ENCODE measurements at regions not wholly inside any gene's neighbourhood (a gene's known extent, or its start where the extent isn't known, plus 50 kb on each side); places are given as distances from the start of the nearest gene placed in this dataset.

DNA sequence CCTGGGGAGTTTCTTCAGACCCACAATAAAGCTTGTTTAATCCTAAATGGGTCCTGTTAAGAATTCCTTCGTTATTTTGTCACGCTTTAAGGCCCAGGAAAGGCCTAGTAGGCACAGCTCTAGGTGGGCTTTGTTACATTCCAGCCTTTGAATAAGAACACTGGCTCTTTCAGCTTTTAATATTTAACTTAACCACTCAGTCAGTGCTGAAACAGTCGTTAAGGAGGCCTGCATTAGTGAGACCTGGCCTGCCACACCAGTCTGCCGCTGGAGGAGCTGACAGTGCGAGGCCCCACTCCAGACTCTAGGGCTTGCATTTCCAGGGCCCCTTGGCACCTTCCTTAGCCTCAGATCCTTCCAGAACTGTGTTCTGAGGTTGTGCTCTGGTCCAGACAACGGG lies 351.4 kb downstream of the GLRX3 start:
- TF ChIP-seq, protein P1, sequence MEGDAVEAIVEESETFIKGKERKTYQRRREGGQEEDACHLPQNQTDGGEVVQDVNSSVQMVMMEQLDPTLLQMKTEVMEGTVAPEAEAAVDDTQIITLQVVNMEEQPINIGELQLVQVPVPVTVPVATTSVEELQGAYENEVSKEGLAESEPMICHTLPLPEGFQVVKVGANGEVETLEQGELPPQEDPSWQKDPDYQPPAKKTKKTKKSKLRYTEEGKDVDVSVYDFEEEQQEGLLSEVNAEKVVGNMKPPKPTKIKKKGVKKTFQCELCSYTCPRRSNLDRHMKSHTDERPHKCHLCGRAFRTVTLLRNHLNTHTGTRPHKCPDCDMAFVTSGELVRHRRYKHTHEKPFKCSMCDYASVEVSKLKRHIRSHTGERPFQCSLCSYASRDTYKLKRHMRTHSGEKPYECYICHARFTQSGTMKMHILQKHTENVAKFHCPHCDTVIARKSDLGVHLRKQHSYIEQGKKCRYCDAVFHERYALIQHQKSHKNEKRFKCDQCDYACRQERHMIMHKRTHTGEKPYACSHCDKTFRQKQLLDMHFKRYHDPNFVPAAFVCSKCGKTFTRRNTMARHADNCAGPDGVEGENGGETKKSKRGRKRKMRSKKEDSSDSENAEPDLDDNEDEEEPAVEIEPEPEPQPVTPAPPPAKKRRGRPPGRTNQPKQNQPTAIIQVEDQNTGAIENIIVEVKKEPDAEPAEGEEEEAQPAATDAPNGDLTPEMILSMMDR (IDR thresholded peaks at IDR 0.05) = no peak
- no peak for TF ChIP-seq POLR2A (IDR thresholded peaks at IDR 0.05)
- H3K36me3 ChIP-seq = no peaks in the 10 kb centered on the region
- H3K4me3 ChIP-seq = no peak overlapping the region
- H3K9me3 ChIP-seq = no peaks in the 10 kb centered on the region
- no peak overlapping the region for H3K27ac ChIP-seq
- no peaks in the 10 kb centered on the region for H3K4me1 ChIP-seq
- no peaks in the 10 kb centered on the region for H3K27me3 ChIP-seq
- intact Hi-C loops (cut with DNase I; ENCODE audit: low total_unique reads) = no loop called here
- no peak for DNase-seq

DNA sequence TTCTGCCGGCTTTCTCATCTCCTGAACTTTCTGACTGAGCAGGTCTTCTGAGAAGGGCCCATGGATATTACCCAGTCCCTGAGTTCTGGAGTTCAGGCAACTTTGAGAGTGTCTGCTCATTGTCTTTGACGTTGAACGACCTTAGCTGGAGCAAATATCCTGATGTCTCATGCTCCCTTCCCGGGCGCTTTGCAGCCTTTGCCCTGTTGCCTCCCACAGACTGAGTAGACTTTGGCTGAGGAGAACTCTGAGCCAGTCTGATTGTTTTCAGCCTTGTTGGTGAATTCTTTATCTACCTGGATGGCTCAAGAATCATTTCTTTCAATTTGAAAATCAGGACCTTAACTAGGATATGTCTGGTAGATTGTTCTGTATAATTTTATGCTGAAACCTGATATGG lies 353.7 kb downstream of the GLRX3 start:
- Histone ChIP-seq H3K36me3 (no peaks in the 10 kb centered on the region), H3K4me1 (no peaks in the 10 kb centered on the region), H3K27ac (no peak overlapping the region), H3K9me3 (no peaks in the 10 kb centered on the region), H3K4me3 (no peak overlapping the region), H3K27me3 (no peaks in the 10 kb centered on the region)
- intact Hi-C loops (cut with DNase I; ENCODE audit: low total_unique reads) = no loop called here
- no peak for DNase-seq
- no peak for TF ChIP-seq POLR2A (IDR thresholded peaks at IDR 0.05)
- TF ChIP-seq, protein P1 (IDR thresholded peaks at IDR 0.05) = no peak

DNA sequence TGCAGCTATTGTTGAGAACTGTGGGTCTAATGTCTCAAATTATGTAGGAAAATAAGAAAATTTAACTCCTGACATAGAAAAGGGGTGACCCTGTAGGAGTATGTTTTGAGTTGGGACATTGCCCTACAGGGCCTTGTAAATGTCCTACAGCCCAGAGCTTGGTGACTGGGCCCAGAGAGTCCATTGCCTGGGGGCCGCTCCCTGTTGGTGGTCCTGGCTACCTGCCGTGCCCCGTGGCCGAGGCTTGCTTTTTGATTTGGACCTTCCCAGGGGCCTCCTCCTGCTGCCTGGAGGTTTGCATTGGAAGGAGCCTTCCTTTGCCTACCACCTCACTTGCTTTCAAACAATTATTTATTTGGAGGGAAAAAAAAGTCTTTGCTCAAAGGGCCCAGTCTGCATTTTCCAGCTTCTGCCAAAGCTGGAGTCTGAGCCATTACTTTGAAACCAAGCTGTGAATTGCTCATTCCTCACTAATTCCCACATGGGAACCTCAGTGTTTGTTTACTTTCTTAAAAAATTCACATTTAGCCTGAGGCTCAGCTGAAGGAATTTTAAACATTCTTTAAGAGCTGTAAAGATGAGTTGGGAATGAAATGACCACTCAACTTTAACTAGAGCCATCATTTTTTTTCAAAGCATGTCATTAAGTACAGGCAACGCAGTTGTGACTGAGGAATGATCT lies 355.0 kb downstream of the GLRX3 start:
- H3K27me3 ChIP-seq = no peaks in the 10 kb centered on the region
- no peak overlapping the region for H3K27ac ChIP-seq
- H3K4me3 ChIP-seq = no peak overlapping the region
- no peaks in the 10 kb centered on the region for H3K9me3 ChIP-seq
- no peak for TF ChIP-seq POLR2A (IDR thresholded peaks at IDR 0.05)
- TF ChIP-seq, protein P1 (IDR thresholded peaks at IDR 0.05) = no peak
- no peak for DNase-seq
- no peaks in the 10 kb centered on the region for H3K36me3 ChIP-seq
- H3K4me1 ChIP-seq = no peaks in the 10 kb centered on the region
- intact Hi-C loops (cut with DNase I; ENCODE audit: low total_unique reads) = no loop called here

DNA sequence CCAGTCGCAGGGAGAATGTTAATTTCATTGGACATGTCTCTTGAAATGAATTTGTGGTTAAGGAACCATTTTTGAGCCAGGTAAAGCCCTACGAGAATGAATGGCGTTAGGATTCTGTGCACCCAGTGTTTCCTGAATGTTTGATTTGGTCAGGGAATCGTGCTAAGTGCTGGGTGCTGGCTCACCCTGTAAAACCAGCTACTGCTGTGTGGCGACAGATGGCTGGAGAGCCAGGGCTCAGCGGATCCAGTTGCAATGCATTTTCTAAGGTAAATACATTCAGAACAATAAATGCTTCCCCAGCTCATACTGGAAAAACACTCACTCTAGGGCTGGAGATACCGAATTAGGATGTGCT lies 355.5 kb downstream of the GLRX3 start:
- H3K27me3 ChIP-seq = no peaks in the 10 kb centered on the region
- H3K9me3 ChIP-seq = no peaks in the 10 kb centered on the region
- no peaks in the 10 kb centered on the region for H3K36me3 ChIP-seq
- TF ChIP-seq, protein P1 (IDR thresholded peaks at IDR 0.05) = no peak
- TF ChIP-seq POLR2A (IDR thresholded peaks at IDR 0.05) = no peak
- H3K27ac ChIP-seq = no peak overlapping the region
- no peak for DNase-seq
- intact Hi-C loops (cut with DNase I; ENCODE audit: low total_unique reads) = no loop called here
- no peaks in the 10 kb centered on the region for H3K4me1 ChIP-seq
- no peak overlapping the region for H3K4me3 ChIP-seq

DNA sequence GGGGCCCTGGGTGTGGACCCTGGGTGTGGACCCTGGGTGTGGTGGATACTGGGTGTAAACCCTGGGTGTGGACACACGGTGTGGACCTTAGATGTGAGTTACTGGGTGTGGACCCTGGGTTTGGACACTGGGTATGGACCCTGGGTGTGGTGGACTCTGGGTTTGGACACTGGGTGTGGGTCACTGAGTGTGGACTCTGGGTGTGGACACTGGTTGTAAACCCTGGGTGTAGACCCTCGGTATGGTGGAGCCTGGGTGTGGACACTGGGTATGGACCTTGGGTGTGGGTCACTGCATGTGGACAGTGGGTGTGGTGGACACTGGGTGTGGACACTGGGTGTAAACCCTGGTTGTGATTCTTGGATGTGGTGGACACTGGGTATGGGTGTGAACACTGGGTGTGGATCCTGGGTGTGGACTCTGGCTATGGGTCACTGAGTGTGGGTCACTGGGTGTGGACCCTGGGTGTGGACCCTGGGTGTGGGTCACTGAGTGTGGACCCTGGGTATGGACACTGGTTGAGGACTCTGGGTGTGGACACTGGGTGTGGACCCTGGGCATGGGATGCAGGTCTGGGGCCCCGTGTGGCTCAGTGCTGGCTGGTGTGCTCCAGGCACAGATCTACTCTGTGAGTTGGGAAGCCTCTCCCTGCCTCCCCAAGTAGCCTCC lies 356.2 kb downstream of the GLRX3 start:
- Histone ChIP-seq H3K27me3 (no peaks in the 10 kb centered on the region), H3K9me3 (no peaks in the 10 kb centered on the region), H3K4me3 (no peak overlapping the region), H3K27ac (no peak overlapping the region), H3K4me1 (no peaks in the 10 kb centered on the region), H3K36me3 (no peaks in the 10 kb centered on the region)
- no peak for TF ChIP-seq POLR2A (IDR thresholded peaks at IDR 0.05)
- TF ChIP-seq, protein P1 (IDR thresholded peaks at IDR 0.05) = no peak
- DNase-seq = no peak
- intact Hi-C loops (cut with DNase I; ENCODE audit: low total_unique reads) = no loop called here
